Stimulated activated CD4-positive, alpha-beta T cell treated with anti-CD3 and anti-CD28 coated beads, Interleukin-1b, Interleukin-23, amount 100 ng/mL, for 1 hour (primary cell): ENCODE measurements at regions not wholly inside any gene's neighbourhood (a gene's known extent, or its start where the extent isn't known, plus 50 kb on each side); places are given as distances from the start of the nearest gene placed in this dataset.

Experiments
- DNase-seq, 2 donors: peaks; one replicate each; pipeline ENCODE4 v3.0.0-alpha.2; 2020; ENCODE audit warnings: low read depth in 2 of 2

- no peak for DNase-seq
These were observed 172.6 kb upstream of the PIEZO2 start for GRCh38 chr18:11322006-11322405.

GRCh38 chr18:11320986-11321385 is 171.6 kb upstream of the PIEZO2 start:
- no peak for DNase-seq

- DNase-seq = no peak
These were observed 167.2 kb upstream of the PIEZO2 start for GRCh38 chr18:11316546-11316945.

DNA sequence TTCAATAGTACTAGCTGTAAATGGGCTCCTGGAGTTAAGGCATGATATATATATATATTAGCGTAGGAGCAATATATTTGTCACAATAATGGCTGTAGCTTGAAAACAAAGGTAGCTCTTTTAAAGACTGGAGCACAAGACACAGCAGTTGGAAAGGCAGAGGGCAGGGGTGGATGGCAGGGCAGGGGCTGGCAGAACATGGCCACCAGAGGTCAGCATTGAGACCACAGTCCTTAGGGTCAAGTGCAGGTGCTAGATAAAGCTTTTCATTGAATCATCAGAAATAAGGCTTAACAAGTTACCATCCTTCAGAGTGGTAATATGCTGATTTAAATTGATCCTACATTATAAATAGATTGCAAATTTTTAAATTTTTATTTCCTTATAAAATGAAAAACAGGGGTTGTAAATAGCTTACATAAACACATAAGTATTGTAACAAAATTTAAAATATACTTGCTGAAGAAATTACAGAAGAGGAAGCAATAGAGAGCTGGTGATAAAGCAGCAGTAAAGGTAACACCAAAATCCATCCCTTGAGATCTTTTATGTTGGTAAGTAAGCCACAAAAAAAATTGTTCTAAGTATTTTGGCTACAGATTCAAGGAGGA is 161.2 kb upstream of the PIEZO2 start:
- no peak for DNase-seq

DNA sequence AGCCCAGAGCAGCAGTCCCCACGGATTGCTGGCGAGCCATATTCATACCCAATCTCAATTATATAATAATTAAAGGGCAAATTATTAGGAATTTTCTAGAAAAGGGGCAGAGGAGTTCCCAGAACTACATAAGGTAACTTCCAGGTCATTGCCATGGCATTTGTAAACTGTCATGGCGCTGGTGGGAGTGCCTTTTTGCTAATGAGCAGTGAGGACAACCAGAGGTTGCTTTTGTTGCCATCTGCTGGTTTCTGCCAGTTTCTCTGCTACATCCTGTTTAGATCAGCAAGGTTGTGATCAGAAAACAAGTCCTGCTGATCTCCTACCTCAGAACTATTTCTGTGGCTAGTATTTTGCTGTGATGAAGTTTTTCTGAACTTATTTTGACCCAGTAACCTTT is 159.8 kb upstream of the PIEZO2 start:
- no peak for DNase-seq

- no peak for DNase-seq
These were observed 159.1 kb upstream of the PIEZO2 start for GRCh38 chr18:11308499-11308898.

- no peak for DNase-seq
These were observed 158.3 kb upstream of the PIEZO2 start for GRCh38 chr18:11307716-11308115.

DNA sequence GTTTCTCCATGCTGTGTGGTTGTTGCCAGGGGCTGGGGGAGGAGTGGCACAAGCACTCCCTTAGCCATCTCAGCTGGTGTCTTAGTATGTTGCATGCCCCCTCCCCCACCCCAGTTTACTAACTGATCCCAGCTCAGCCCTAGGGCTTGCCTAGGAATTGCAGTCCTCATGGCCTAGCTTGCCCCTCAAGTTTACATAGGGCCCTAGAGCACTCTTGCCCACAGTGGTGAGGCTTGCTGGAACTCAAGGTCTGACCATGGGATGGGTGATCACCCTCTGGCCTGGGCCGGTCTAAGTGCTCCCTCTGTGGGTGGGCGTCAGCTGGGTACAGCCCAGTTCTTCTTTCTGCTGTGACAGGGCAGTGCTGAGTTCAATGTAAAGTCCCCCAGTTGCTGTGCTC is 156.1 kb upstream of the PIEZO2 start:
- DNase-seq = no peak

DNA sequence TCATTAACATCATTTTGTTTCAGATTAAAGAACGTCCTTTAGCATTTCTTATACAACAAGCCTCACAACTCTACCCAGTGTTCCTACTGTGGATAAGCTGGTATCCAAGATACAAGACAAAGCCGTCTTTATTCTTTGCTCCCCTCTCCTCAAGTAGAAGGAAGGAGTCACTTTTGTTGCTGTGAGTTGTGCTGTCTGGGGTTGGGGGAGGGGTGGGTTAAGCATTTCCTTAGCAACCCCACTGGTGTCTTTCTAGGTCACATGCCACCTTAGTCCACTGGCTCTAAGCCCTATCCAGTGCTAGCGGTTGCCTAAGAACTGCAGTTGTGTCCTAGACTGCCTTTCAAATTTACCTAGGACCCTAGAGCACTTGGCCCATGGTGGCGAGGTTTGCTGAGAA is 155.6 kb upstream of the PIEZO2 start:
- no peak for DNase-seq

- DNase-seq = no peak
These were observed 147.6 kb upstream of the PIEZO2 start for GRCh38 chr18:11296946-11297345.

DNA sequence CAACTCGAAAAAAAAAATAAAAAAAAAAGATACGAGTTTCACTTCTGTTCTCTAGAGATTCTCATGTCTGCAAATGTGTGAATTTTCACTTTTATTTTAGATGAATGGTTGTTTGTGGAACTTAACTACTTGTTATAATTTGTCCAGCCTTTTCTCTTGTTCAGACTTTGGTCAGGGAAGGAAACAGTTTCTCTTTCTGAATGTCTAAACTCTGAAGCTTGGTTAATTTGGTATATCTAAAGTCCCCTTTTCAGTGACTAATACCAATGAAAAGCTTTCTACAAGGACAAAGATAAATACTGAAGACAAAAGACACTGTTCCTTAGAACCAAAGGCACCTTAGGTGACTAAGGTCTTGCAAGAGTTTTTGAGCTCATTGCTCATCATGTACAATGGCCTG is 144.4 kb upstream of the PIEZO2 start:
- DNase-seq = no peak

DNA sequence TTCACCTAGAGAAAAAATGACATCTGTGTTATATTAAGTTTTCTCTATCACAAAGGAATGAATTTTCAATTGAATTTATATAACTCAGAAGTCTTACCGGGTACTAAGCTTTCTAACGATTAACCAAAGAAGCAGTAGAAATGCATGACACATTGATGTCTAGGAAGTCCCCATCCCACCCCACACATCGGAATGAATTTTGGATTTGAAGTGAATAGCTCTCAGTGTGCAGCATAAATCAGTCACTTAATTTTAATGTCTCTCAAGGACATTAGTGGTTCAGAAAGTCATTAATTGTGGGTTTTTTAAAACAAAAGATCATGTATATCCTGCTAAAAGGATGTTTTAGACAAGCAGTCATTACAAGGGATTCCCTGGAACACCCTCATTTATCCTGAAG is 141.4 kb upstream of the PIEZO2 start:
- DNase-seq = no peak

DNA sequence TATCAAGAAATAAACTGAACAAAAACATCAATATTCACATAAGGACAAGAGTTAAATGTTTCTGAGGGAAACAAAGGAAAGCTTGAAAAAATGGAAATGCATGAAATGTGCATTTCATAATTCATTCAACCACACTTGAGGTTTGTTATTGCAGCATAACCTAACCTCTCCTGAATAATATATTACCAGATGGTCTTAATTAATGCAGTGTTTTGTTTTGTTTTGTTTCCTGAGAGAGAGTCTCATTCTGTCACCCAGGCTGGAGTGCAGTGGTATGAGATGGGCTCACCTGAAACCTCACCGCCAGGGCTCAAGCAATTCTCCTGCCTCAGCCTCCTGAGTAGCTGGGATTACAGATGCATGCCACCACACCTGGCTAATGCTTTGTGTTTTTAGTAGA is 139.9 kb upstream of the PIEZO2 start:
- no peak for DNase-seq

GRCh38 chr18:11288401-11288800 is 139.0 kb upstream of the PIEZO2 start:
- DNase-seq = no peak

DNA sequence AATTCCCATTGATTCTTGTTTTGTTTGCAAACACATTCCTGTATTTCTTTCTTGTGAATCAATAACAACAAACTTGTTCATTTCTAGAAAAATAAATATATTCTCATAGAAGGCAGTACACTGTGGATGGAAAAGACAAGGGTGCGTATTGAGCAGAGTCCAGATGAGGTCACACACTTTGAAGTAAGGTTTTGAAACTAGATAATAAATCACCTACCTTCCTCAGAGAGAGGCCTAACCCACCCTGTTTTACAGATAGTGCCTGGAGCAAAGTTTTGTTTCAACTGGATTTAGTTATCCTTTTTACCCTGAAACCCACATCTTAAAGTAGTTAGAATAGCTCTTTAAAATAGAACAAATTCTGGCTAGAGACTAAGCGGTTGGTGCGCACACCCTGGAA is 137.1 kb upstream of the PIEZO2 start:
- DNase-seq = no peak

GRCh38 chr18:11284811-11285210 is 135.4 kb upstream of the PIEZO2 start:
- DNase-seq = no peak

DNA sequence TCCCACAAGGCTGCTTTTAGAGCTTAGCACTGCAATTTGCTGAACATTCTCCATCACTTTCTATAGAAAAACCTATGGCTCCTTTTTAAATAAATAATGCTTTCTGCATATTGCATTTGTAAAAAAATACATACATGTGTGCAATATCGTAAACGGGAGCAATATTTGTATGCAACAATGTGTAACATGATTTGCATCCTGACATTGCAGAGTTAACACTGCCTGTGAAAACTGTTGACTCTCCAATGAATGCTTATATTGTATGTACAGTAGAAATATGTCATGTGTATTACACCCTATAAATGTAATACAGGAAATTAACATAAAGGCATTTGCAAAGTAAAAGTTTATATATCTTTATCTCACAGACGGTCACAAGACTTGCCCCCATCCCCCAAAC is 135.0 kb upstream of the PIEZO2 start:
- no peak for DNase-seq

DNA sequence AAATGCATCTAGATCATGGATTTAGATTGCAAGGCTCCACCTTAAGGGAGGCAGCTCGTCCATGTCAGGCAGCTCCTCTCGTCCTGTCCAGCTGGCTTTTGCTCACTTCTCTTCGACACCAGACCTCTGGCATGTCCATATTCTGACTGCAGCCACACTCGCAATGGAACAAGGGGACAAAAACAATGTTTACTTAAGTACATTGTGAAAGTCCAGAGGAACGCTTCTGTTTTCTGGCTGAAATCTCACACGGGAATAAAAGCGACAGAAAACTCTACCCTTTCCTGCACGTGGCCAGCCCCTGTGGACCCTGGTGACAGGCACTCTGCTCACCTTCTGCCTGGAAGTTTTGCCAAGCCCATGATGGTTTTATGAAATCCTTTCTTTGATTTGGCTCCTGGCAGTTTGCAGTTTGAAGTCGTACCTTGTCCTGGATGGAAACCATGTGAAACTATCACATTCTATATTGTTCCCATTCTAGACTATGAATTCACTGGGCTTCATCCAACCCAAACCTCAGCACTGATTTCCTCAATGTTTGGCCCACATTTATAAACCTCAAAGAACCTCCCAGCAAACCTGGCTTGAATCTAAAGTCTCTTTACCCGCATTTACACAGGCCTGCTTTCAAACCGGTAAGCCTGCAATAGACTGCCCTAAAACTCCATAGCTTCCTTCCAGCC is 134.3 kb upstream of the PIEZO2 start:
- no peak for DNase-seq

GRCh38 chr18:11279461-11279860 is 130.1 kb upstream of the PIEZO2 start:
- DNase-seq = no peak

- DNase-seq = no peak
These were observed 127.3 kb upstream of the PIEZO2 start for GRCh38 chr18:11276678-11277077.

DNA sequence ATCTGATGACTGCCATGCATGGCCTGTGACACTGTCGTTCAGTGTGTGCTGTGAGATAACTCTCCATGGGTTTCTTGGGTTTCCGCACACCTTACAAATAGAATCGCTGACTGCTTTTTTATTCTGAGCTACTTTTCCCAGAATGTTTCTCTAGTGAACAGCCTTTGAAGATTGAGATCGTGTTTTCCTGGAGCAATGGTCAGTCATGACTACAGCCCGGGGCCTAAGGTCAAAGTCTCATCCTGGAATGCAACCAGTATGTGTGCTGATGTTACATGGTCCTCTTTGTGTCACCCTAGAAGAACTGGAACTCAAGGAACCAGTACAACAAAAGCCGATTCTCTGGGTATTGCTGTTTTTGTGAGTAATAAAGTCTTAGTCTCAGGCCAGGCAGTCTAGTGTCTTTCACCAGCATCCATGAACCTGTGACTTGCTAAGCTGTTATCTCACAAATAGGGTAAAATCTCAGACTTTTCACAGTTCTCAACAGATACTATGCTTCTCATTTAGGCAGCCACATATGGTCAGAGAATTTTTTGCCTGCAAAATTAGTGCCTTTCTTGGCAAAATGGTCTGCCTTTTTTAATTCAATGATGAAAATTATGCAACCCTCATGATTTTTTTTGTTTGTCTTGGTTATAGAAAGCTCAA is 124.9 kb upstream of the PIEZO2 start:
- no peak for DNase-seq

- no peak for DNase-seq
These were observed 123.1 kb upstream of the PIEZO2 start for GRCh38 chr18:11272516-11272915.

DNA sequence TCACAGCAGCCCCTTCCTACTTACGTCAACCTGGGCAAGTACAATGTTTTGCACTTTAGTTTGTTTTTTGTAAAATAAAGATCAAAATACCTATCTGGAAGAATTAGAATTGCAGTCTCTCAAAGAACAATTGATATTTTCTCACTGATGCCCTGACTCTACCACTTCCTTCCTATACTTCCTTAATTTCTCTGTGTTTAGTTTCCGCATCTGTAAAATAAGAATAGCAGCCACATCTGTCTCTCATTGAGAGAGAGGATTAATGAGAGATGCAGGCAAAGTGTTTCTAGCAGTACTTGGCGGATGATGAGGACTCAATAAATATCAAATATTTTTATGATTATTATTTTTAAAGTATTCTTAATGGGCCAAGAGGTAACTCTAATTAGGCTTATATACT is 122.6 kb upstream of the PIEZO2 start:
- no peak for DNase-seq
